Germinal center (tissue), 1 donor: ENCODE measurements at regions not wholly inside any gene's neighbourhood (a gene's known extent, or its start where the extent isn't known, plus 50 kb on each side); places are given as distances from the start of the nearest gene placed in this dataset.

Experiments used
- DNase-seq: peaks from one replicate; pipeline ENCODE4 v3.0.0; 2012; ENCODE audit warnings: mixed read lengths, low spot score

GRCh38 chr3:22476976-22477375 lies 726.0 kb upstream of the ZNF385D start:
- no peak for DNase-seq

- DNase-seq, result no peak
Observed at GRCh38 chr3:22485954-22486353, 717.2 kb upstream of the UBE2E2 start.

- DNase-seq, result no peak
Observed at GRCh38 chr3:22490747-22491146, 712.4 kb upstream of the UBE2E2 start.

- DNase-seq, result no peak
Observed at GRCh38 chr3:22491344-22491743, 711.8 kb upstream of the UBE2E2 start.

GRCh38 chr3:22492342-22492741 lies 710.8 kb upstream of the UBE2E2 start:
- no peak for DNase-seq

- no peak for DNase-seq
Observed at GRCh38 chr3:22495241-22495640, 707.9 kb upstream of the UBE2E2 start.

GRCh38 chr3:22495791-22496190 lies 707.3 kb upstream of the UBE2E2 start:
- no peak for DNase-seq

GRCh38 chr3:22496641-22497040 lies 706.5 kb upstream of the UBE2E2 start:
- no peak for DNase-seq

GRCh38 chr3:22506871-22507270 lies 696.3 kb upstream of the UBE2E2 start:
- no peak for DNase-seq

GRCh38 chr3:22507709-22508108 lies 695.4 kb upstream of the UBE2E2 start:
- DNase-seq, result no peak

- no peak for DNase-seq
Observed at GRCh38 chr3:22523925-22524324, 679.2 kb upstream of the UBE2E2 start.

- DNase-seq, result no peak
Observed at GRCh38 chr3:22526266-22526837, 676.8 kb upstream of the UBE2E2 start.

GRCh38 chr3:22536541-22536940 lies 666.6 kb upstream of the UBE2E2 start:
- DNase-seq, result no peak

- DNase-seq, result no peak
Observed at GRCh38 chr3:22537560-22537959, 665.6 kb upstream of the UBE2E2 start.

GRCh38 chr3:22542311-22542710 lies 660.8 kb upstream of the UBE2E2 start:
- DNase-seq, result no peak

GRCh38 chr3:22555753-22556435 lies 647.2 kb upstream of the UBE2E2 start:
- DNase-seq, result no peak

- DNase-seq, result no peak
Observed at GRCh38 chr3:22565393-22565792, 637.7 kb upstream of the UBE2E2 start.

GRCh38 chr3:22568285-22568684 lies 634.8 kb upstream of the UBE2E2 start:
- DNase-seq, result no peak

GRCh38 chr3:22569570-22569969 lies 633.6 kb upstream of the UBE2E2 start:
- no peak for DNase-seq

GRCh38 chr3:22581007-22581406 lies 622.1 kb upstream of the UBE2E2 start:
- no peak for DNase-seq

- no peak for DNase-seq
Observed at GRCh38 chr3:22582266-22582665, 620.9 kb upstream of the UBE2E2 start.

GRCh38 chr3:22585504-22585903 lies 617.6 kb upstream of the UBE2E2 start:
- DNase-seq, result no peak

GRCh38 chr3:22585911-22586310 lies 617.2 kb upstream of the UBE2E2 start:
- DNase-seq, result no peak

- no peak for DNase-seq
Observed at GRCh38 chr3:22587446-22587845, 615.7 kb upstream of the UBE2E2 start.
